ENCODE measurements at regions not wholly inside any gene's neighbourhood (a gene's known extent, or its start where the extent isn't known, plus 50 kb on each side); places are given as distances from the start of the nearest gene placed in this dataset.

DNA sequence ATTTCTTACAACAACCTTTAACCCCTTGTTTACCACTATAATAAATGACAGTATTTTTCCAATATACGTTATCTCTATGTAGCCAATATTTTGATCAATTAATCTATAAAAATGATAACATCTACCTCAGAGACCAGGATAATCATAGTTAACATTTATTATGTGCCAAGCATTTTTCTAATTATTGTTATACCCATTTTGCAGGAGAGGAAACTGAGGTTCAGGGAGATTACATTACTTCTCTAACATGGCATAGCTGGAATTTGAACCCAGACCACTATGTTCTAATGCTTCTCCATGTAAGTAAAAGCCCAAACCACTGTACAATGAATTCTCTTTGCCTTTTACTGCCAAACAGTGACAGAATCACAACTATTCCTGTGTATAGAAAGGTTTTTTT lies 113.4 kb upstream of the PFN2 start:
- H3K27me3 ChIP-seq (ENCODE audit: insufficient read depth, low read depth), result no peaks in the 10 kb centered on the region
- H3K27ac ChIP-seq, result no peak overlapping the region
- H3K9ac ChIP-seq, result no peak overlapping the region
- peaks cover 1% of the 10 kb centered on the region for H3K4me1 ChIP-seq (ENCODE audit: low read depth, poor library complexity, severe bottlenecking)
- H3K79me2 ChIP-seq (ENCODE audit: insufficient read depth, low read depth), result no peaks in the 10 kb centered on the region
- TF ChIP-seq, protein P1, sequence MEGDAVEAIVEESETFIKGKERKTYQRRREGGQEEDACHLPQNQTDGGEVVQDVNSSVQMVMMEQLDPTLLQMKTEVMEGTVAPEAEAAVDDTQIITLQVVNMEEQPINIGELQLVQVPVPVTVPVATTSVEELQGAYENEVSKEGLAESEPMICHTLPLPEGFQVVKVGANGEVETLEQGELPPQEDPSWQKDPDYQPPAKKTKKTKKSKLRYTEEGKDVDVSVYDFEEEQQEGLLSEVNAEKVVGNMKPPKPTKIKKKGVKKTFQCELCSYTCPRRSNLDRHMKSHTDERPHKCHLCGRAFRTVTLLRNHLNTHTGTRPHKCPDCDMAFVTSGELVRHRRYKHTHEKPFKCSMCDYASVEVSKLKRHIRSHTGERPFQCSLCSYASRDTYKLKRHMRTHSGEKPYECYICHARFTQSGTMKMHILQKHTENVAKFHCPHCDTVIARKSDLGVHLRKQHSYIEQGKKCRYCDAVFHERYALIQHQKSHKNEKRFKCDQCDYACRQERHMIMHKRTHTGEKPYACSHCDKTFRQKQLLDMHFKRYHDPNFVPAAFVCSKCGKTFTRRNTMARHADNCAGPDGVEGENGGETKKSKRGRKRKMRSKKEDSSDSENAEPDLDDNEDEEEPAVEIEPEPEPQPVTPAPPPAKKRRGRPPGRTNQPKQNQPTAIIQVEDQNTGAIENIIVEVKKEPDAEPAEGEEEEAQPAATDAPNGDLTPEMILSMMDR (conservative IDR thresholded peaks at IDR 0.05; ENCODE audit: low read depth, low read length), result no peak
- H3K4me2 ChIP-seq, result no peak overlapping the region
- H3K4me3 ChIP-seq (IDR thresholded peaks at IDR 0.05; ENCODE audit: insufficient read depth, low read depth, low read length), result no peak overlapping the region
- H4K20me1 ChIP-seq (ENCODE audit: insufficient read depth), result no peaks in the 10 kb centered on the region
- H2AFZ ChIP-seq (ENCODE audit: low read depth), result no peak overlapping the region
- H3K36me3 ChIP-seq (ENCODE audit: insufficient read depth), result no peaks in the 10 kb centered on the region

- H3K4me2 ChIP-seq, result no peak overlapping the region
- H3K4me3 ChIP-seq (IDR thresholded peaks at IDR 0.05; ENCODE audit: insufficient read depth, low read depth, low read length), result no peak overlapping the region
- peaks cover 6% of the 10 kb centered on the region for H3K4me1 ChIP-seq (ENCODE audit: low read depth, poor library complexity, severe bottlenecking)
- no peak overlapping the region for H3K27ac ChIP-seq
- H4K20me1 ChIP-seq (ENCODE audit: insufficient read depth), result no peaks in the 10 kb centered on the region
- H3K9ac ChIP-seq, result no peak overlapping the region
- TF ChIP-seq, protein P1 (conservative IDR thresholded peaks at IDR 0.05; ENCODE audit: low read depth, low read length), result no peak
- no peak overlapping the region for H2AFZ ChIP-seq (ENCODE audit: low read depth)
- H3K79me2 ChIP-seq (ENCODE audit: insufficient read depth, low read depth), result no peaks in the 10 kb centered on the region
- H3K27me3 ChIP-seq (ENCODE audit: insufficient read depth, low read depth), result no peaks in the 10 kb centered on the region
- H3K36me3 ChIP-seq (ENCODE audit: insufficient read depth), result no peaks in the 10 kb centered on the region
These were observed 113.0 kb upstream of the PFN2 start for GRCh38 chr3:150083655-150084042.

- H3K36me3 ChIP-seq (ENCODE audit: insufficient read depth), result no peaks in the 10 kb centered on the region
- no peaks in the 10 kb centered on the region for H3K79me2 ChIP-seq (ENCODE audit: insufficient read depth, low read depth)
- no peak overlapping the region for H3K4me2 ChIP-seq
- H3K4me1 ChIP-seq (ENCODE audit: low read depth, poor library complexity, severe bottlenecking), result peaks cover 7% of the 10 kb centered on the region
- no peaks in the 10 kb centered on the region for H4K20me1 ChIP-seq (ENCODE audit: insufficient read depth)
- no peak overlapping the region for H2AFZ ChIP-seq (ENCODE audit: low read depth)
- no peak overlapping the region for H3K27ac ChIP-seq
- TF ChIP-seq, protein P1 (conservative IDR thresholded peaks at IDR 0.05; ENCODE audit: low read depth, low read length), result no peak
- no peak overlapping the region for H3K9ac ChIP-seq
- H3K27me3 ChIP-seq (ENCODE audit: insufficient read depth, low read depth), result no peaks in the 10 kb centered on the region
- H3K4me3 ChIP-seq (IDR thresholded peaks at IDR 0.05; ENCODE audit: insufficient read depth, low read depth, low read length), result no peak overlapping the region
These were observed 112.4 kb upstream of the PFN2 start for GRCh38 chr3:150082898-150083654.

DNA sequence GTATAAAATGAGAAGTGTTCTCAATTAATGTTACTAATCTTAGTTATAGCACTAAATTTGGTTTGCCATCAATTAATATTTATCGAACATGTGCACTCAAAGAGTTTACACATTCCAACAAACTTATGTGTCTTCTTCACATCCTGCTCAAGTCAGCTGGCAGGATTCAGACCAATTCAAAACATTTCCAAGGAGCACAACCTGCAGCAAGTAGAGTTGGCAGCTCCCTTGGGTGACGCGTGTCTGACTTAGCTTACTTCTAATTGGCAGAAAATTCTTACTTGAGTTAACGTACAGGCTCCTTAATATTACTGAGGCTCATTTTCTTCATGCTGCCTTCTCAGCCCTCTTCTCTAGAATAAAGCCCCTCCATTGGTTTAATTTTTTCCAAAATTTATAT lies 110.4 kb upstream of the PFN2 start:
- Histone ChIP-seq H3K79me2 (ENCODE audit: insufficient read depth, low read depth) (no peaks in the 10 kb centered on the region), H3K36me3 (ENCODE audit: insufficient read depth) (no peaks in the 10 kb centered on the region), H3K27me3 (ENCODE audit: insufficient read depth, low read depth) (no peaks in the 10 kb centered on the region), H3K4me3 (IDR thresholded peaks at IDR 0.05; ENCODE audit: insufficient read depth, low read depth, low read length) (no peak overlapping the region), H3K27ac (no peak overlapping the region), H4K20me1 (ENCODE audit: insufficient read depth) (no peaks in the 10 kb centered on the region), H3K4me1 (ENCODE audit: low read depth, poor library complexity, severe bottlenecking) (peaks cover 7% of the 10 kb centered on the region), H2AFZ (ENCODE audit: low read depth) (no peak overlapping the region), H3K4me2 (no peak overlapping the region), H3K9ac (no peak overlapping the region)
- TF ChIP-seq, protein P1 (conservative IDR thresholded peaks at IDR 0.05; ENCODE audit: low read depth, low read length), result no peak

Data from KMS-11 (cell line).